Prostate gland (tissue), 2 donors: ENCODE measurements at regions not wholly inside any gene's neighbourhood (a gene's known extent, or its start where the extent isn't known, plus 50 kb on each side); places are given as distances from the start of the nearest gene placed in this dataset.

Experiments used
- DNase-seq: peaks from one replicate; pipeline ENCODE4 v3.0.0-alpha.2; 2019; ENCODE audit warnings: low spot score
- H3K27ac ChIP-seq, 2 donors: fragments of 200-600 bp; sonication (generic); 2 replicates each; pipeline ENCODE4 v1.5.1; 2017 to 2019
- H3K27me3 ChIP-seq: fragments of 200-600 bp; sonication (generic); replicated peaks from 2 replicates; pipeline ENCODE4 v1.5.1; 2019; ENCODE audit not compliant: insufficient read depth
- H3K36me3 ChIP-seq, 2 donors: fragments of 200-600 bp; sonication (generic); 1 replicate in 1 of 2; 2 replicates in 1 of 2; pipeline versions ENCODE4 v1.5.1 to v1.8.1; 2017 to 2019
- H3K4me1 ChIP-seq: fragments of 200-600 bp; sonication (generic); replicated peaks from 2 replicates; pipeline ENCODE4 v1.5.1; 2019
- H3K4me3 ChIP-seq, 2 donors: fragments of 200-600 bp; sonication (generic); 2 replicates each; pipeline ENCODE4 v1.5.1; 2017 to 2019
- H3K9me3 ChIP-seq: fragments of 200-600 bp; sonication (generic); 2 replicates; pipeline ENCODE4 v1.5.1; 2017
- CTCF ChIP-seq, 4 experiments: fragments of 200-600 bp in 2 of 4; fragments of 450-650 bp in 2 of 4; sonication (generic) in 2 of 4; IDR thresholded peaks; 1 replicate in 3 of 4; 2 replicates in 1 of 4; pipeline ENCODE4 v1.5.1; 2016 to 2019; ENCODE audit warnings: antibody characterized with exemption in 4 of 4, mild to moderate bottlenecking in 2 of 4, moderate library complexity in 2 of 4
- POLR2A ChIP-seq: fragments of 450-650 bp; IDR thresholded peaks from one replicate; pipeline ENCODE4 v1.6.1; 2016; ENCODE audit warnings: antibody characterized with exemption, mild to moderate bottlenecking
- POLR2AphosphoS5 ChIP-seq: sonication (generic); formaldehyde crosslinking; IDR thresholded peaks from one replicate; pipeline ENCODE4 v1.6.1; 2017; ENCODE audit warnings: antibody characterized with exemption
- WGBS: methylation state at CpG from one replicate; pipeline ENCODE4 v1.1.5; 2018; 5-methylcytosine and 5-hydroxymethylcytosine counted together
- intact Hi-C: fragments of 100-400 bp; cut with DNase I; formaldehyde crosslinking; loops from one replicate; pipeline ENCODE4 v1.14.2; 2022

- H3K4me1 ChIP-seq = no peaks in the 10 kb centered on the region
- no peak for TF ChIP-seq POLR2AphosphoS5
- DNase-seq = no peak
- no peak overlapping the region for H3K4me3 ChIP-seq
- no peaks in the 10 kb centered on the region for H3K9me3 ChIP-seq
- no peak overlapping the region for H3K27ac ChIP-seq
- H3K27me3 ChIP-seq = no peaks in the 10 kb centered on the region
- no peaks in the 10 kb centered on the region for H3K36me3 ChIP-seq
- intact Hi-C loops = loop anchor here (5.0 kb wide), 1 partner anchor 648 kb away; no protein-coding TSS in a partner anchor
Observed at GRCh38 chr3:87354398-87354797, 78.0 kb upstream of the POU1F1 start.

GRCh38 chr3:87351937-87352336, 75.6 kb upstream of the POU1F1 start:
- no peak for DNase-seq
- WGBS = 55% methylated on average over 1 of the region's 1 CpG
- Histone ChIP-seq H3K4me1 (no peaks in the 10 kb centered on the region), H3K9me3 (no peaks in the 10 kb centered on the region), H3K4me3 (no peak overlapping the region), H3K36me3 (no peaks in the 10 kb centered on the region), H3K27ac (no peak overlapping the region), H3K27me3 (no peaks in the 10 kb centered on the region)
- intact Hi-C loops = loop anchor here (5.0 kb wide), 1 partner anchor 650 kb away; no protein-coding TSS in a partner anchor
- no peak for TF ChIP-seq POLR2AphosphoS5
- TF ChIP-seq POLR2A = no peak
- no peak for TF ChIP-seq CTCF (IDR thresholded peaks at IDR 0.05)

- Histone ChIP-seq H3K27me3 (no peaks in the 10 kb centered on the region), H3K36me3 (no peaks in the 10 kb centered on the region), H3K4me1 (no peaks in the 10 kb centered on the region), H3K27ac (no peak overlapping the region), H3K4me3 (no peak overlapping the region), H3K9me3 (no peaks in the 10 kb centered on the region)
- TF ChIP-seq POLR2A = no peak
- no peak for TF ChIP-seq POLR2AphosphoS5
- TF ChIP-seq CTCF (IDR thresholded peaks at IDR 0.05) = peak; percentile 67 to 90 (median 79)
- intact Hi-C loops = loop anchor here (5.0 kb wide), 1 partner anchor 652 kb away; no protein-coding TSS in a partner anchor
- WGBS = 24% methylated on average over 9 of the region's 9 CpGs
- DNase-seq = peak; percentile 24
Observed at GRCh38 chr3:87350367-87351199, 74.2 kb upstream of the POU1F1 start.

- H3K27me3 ChIP-seq = no peaks in the 10 kb centered on the region
- 96% methylated on average over 2 of the region's 2 CpGs for WGBS
- no peak overlapping the region for H3K4me3 ChIP-seq
- no peaks in the 10 kb centered on the region for H3K4me1 ChIP-seq
- no peak overlapping the region for H3K27ac ChIP-seq
- no peaks in the 10 kb centered on the region for H3K9me3 ChIP-seq
- no peak for DNase-seq
- intact Hi-C loops = loop anchor here (5.0 kb wide), 1 partner anchor 652 kb away; no protein-coding TSS in a partner anchor
- TF ChIP-seq POLR2AphosphoS5 (no peak), CTCF (IDR thresholded peaks at IDR 0.05) (no peak), POLR2A (no peak)
- no peaks in the 10 kb centered on the region for H3K36me3 ChIP-seq
Observed at GRCh38 chr3:87349833-87350232, 73.4 kb upstream of the POU1F1 start.

- no peak for TF ChIP-seq CTCF (IDR thresholded peaks at IDR 0.05)
- no peak for TF ChIP-seq POLR2AphosphoS5
- no peak for TF ChIP-seq POLR2A
- Histone ChIP-seq H3K4me3 (no peak overlapping the region), H3K9me3 (no peaks in the 10 kb centered on the region), H3K27me3 (no peaks in the 10 kb centered on the region), H3K4me1 (no peaks in the 10 kb centered on the region), H3K36me3 (no peaks in the 10 kb centered on the region), H3K27ac (no peak overlapping the region)
- no peak for DNase-seq
- intact Hi-C loops = no loop called here
Observed at GRCh38 chr3:87336761-87337160, 60.4 kb upstream of the POU1F1 start.
